ENCODE measurements at regions not wholly inside any gene's neighbourhood (a gene's known extent, or its start where the extent isn't known, plus 50 kb on each side); places are given as distances from the start of the nearest gene placed in this dataset.

DNA sequence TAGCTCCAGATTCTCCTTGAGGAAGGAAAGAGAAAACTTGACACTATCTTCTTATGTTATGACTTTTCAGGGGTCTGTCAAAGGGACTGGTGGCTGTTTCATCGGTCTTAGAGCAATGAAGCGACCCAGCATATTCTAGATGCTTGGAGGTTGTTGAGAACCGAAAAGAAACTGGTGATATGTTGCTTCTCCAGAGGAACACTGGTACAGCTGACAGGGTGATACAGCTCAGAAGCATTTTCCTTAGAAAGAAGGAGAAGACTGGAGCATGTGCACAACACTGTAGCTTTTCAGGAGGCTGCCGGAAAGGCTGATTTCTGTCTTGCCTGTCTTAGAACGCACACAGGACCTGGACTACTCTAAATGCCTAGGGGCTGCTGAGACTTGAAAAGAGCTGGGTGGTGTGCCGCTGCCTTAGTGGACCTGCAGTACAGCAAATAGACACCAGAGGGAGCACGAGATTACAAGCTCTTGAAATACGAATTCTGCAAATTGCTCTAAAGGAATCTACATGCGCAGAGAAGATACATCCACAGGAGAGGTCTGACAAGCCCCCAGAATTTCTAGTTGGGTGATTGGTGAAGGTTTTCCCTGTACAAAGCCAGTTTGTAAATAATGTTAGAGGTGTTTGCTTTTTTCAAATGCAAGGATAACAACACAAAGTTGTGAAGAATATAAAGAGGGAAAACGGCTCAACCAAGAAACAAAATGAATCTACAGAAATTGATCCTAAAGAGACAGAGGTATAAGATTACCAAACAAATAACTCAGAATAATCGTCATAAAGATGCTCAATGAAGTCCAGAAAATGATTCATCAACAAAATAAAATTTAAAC is 223.1 kb upstream of the DMD start:
- TF ChIP-seq, protein P1, sequence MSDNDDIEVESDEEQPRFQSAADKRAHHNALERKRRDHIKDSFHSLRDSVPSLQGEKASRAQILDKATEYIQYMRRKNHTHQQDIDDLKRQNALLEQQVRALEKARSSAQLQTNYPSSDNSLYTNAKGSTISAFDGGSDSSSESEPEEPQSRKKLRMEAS (IDR thresholded peaks at IDR 0.05) = no peak
- TF ChIP-seq, protein P2, sequence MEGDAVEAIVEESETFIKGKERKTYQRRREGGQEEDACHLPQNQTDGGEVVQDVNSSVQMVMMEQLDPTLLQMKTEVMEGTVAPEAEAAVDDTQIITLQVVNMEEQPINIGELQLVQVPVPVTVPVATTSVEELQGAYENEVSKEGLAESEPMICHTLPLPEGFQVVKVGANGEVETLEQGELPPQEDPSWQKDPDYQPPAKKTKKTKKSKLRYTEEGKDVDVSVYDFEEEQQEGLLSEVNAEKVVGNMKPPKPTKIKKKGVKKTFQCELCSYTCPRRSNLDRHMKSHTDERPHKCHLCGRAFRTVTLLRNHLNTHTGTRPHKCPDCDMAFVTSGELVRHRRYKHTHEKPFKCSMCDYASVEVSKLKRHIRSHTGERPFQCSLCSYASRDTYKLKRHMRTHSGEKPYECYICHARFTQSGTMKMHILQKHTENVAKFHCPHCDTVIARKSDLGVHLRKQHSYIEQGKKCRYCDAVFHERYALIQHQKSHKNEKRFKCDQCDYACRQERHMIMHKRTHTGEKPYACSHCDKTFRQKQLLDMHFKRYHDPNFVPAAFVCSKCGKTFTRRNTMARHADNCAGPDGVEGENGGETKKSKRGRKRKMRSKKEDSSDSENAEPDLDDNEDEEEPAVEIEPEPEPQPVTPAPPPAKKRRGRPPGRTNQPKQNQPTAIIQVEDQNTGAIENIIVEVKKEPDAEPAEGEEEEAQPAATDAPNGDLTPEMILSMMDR (IDR thresholded peaks at IDR 0.05) = 0 out of 3 replicates have a peak, but pooled peaks have one; percentile 32
- TF ChIP-seq KDM1A (IDR thresholded peaks at IDR 0.05; ENCODE audit: low read depth) (no peak), POLR2A (IDR thresholded peaks at IDR 0.05; ENCODE audit: low read length) (no peak), SREBF2 (IDR thresholded peaks at IDR 0.05) (no peak), EP300 (IDR thresholded peaks at IDR 0.05) (no peak), POLR2AphosphoS2 (conservative IDR thresholded peaks at IDR 0.05; ENCODE audit: low read length) (no peak), NR3C1 (IDR thresholded peaks at IDR 0.05) (no peak)
- TF ChIP-seq, protein P3, sequence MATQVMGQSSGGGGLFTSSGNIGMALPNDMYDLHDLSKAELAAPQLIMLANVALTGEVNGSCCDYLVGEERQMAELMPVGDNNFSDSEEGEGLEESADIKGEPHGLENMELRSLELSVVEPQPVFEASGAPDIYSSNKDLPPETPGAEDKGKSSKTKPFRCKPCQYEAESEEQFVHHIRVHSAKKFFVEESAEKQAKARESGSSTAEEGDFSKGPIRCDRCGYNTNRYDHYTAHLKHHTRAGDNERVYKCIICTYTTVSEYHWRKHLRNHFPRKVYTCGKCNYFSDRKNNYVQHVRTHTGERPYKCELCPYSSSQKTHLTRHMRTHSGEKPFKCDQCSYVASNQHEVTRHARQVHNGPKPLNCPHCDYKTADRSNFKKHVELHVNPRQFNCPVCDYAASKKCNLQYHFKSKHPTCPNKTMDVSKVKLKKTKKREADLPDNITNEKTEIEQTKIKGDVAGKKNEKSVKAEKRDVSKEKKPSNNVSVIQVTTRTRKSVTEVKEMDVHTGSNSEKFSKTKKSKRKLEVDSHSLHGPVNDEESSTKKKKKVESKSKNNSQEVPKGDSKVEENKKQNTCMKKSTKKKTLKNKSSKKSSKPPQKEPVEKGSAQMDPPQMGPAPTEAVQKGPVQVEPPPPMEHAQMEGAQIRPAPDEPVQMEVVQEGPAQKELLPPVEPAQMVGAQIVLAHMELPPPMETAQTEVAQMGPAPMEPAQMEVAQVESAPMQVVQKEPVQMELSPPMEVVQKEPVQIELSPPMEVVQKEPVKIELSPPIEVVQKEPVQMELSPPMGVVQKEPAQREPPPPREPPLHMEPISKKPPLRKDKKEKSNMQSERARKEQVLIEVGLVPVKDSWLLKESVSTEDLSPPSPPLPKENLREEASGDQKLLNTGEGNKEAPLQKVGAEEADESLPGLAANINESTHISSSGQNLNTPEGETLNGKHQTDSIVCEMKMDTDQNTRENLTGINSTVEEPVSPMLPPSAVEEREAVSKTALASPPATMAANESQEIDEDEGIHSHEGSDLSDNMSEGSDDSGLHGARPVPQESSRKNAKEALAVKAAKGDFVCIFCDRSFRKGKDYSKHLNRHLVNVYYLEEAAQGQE (IDR thresholded peaks at IDR 0.05) = no peak
- TF ChIP-seq, protein P4, sequence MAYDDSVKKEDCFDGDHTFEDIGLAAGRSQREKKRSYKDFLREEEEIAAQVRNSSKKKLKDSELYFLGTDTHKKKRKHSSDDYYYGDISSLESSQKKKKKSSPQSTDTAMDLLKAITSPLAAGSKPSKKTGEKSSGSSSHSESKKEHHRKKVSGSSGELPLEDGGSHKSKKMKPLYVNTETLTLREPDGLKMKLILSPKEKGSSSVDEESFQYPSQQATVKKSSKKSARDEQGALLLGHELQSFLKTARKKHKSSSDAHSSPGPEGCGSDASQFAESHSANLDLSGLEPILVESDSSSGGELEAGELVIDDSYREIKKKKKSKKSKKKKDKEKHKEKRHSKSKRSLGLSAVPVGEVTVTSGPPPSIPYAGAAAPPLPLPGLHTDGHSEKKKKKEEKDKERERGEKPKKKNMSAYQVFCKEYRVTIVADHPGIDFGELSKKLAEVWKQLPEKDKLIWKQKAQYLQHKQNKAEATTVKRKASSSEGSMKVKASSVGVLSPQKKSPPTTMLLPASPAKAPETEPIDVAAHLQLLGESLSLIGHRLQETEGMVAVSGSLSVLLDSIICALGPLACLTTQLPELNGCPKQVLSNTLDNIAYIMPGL (CRISPR knock-in tag; IDR thresholded peaks at IDR 0.05; ENCODE audit: borderline replicate concordance) = no peak
- TF ChIP-seq, protein P5, sequence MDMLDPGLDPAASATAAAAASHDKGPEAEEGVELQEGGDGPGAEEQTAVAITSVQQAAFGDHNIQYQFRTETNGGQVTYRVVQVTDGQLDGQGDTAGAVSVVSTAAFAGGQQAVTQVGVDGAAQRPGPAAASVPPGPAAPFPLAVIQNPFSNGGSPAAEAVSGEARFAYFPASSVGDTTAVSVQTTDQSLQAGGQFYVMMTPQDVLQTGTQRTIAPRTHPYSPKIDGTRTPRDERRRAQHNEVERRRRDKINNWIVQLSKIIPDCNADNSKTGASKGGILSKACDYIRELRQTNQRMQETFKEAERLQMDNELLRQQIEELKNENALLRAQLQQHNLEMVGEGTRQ (IDR thresholded peaks at IDR 0.05) = no peak

Measured in A549 (cell line).